ENCODE measurements at regions not wholly inside any gene's neighbourhood (a gene's known extent, or its start where the extent isn't known, plus 50 kb on each side); places are given as distances from the start of the nearest gene placed in this dataset.
"Not testable (repeated sequence)": the region's sequence is repeated elsewhere in the genome, so short reads cannot be mapped to it uniquely, and the experiment has no call there.

DNA sequence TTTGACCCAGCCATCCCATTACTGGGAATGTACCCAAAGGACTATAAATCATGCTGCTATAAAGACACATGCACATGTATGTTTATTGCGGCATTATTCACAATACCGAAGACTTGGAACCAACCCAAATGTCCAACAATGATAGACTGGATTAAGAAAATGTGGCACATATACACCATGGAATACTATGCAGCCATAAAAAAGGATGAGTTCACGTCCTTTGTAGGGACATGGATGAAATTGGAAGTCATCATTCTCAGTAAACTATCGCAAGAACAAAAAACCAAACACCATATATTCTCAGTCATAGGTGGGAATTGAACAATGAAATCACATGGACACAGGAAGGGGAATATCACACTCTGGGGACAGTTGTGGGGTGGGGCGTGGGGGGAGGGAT is 170.4 kb downstream of the PPP1R3A start:
- TF ChIP-seq CTCF (IDR thresholded peaks at IDR 0.05; ENCODE audit: poor library complexity); EZH2 (IDR thresholded peaks at IDR 0.05; ENCODE audit: borderline replicate concordance); EZH2phosphoT487 (IDR thresholded peaks at IDR 0.05; ENCODE audit: low read depth, severe bottlenecking, unreplicated experiment): not testable (repeated sequence)
